ENCODE measurements at regions not wholly inside any gene's neighbourhood (a gene's known extent, or its start where the extent isn't known, plus 50 kb on each side); places are given as distances from the start of the nearest gene placed in this dataset.

DNA sequence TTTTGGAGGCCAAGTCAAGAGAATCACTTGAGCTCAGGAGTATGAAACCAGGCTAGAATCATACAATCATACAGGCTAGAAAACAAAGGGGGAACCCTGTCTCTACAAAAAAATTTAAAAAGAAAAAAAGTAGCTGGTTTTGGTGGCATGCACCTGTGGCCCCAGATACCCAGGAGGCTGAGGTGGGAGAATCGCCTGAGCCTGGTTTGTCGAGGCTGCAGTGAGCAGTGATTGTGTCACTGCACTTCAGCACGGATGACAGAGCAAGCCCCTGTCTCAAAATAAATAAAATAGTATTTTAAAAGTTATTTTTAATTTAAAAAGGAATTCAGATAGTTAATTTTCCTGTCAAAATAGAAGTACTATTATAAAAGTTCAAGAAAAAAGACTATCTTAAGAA lies 369.1 kb upstream of the SLITRK5 start:
- TF ChIP-seq, protein P1, sequence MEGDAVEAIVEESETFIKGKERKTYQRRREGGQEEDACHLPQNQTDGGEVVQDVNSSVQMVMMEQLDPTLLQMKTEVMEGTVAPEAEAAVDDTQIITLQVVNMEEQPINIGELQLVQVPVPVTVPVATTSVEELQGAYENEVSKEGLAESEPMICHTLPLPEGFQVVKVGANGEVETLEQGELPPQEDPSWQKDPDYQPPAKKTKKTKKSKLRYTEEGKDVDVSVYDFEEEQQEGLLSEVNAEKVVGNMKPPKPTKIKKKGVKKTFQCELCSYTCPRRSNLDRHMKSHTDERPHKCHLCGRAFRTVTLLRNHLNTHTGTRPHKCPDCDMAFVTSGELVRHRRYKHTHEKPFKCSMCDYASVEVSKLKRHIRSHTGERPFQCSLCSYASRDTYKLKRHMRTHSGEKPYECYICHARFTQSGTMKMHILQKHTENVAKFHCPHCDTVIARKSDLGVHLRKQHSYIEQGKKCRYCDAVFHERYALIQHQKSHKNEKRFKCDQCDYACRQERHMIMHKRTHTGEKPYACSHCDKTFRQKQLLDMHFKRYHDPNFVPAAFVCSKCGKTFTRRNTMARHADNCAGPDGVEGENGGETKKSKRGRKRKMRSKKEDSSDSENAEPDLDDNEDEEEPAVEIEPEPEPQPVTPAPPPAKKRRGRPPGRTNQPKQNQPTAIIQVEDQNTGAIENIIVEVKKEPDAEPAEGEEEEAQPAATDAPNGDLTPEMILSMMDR (optimal IDR thresholded peaks at IDR 0.05 in 1 of 3, IDR thresholded peaks at IDR 0.05 in 1 of 3, conservative IDR thresholded peaks at IDR 0.05 in 1 of 3; ENCODE audit: extremely low read depth in 1 of 3, insufficient read depth in 2 of 3, low read length in 3 of 3), result no peak
- no peak for TF ChIP-seq EZH2 (IDR thresholded peaks at IDR 0.05; ENCODE audit: low read length)
